GM23338 (cell line): ENCODE measurements at regions not wholly inside any gene's neighbourhood (a gene's known extent, or its start where the extent isn't known, plus 50 kb on each side); places are given as distances from the start of the nearest gene placed in this dataset.

Experiments
- ATAC-seq: fragments of 200-7000 bp; cut with Tn5 transposase; 3 replicates; pipeline ENCODE4 v1.9.1; 2020
- DNase-seq: peaks from one replicate; pipeline ENCODE4 v3.0.0-alpha.2; 2015; ENCODE audit warnings: low spot score
- H2AFZ ChIP-seq: fragments of 200-600 bp; sonication (generic); 2 replicates; pipeline ENCODE4 v1.8.0; 2016; ENCODE audit warnings: antibody characterized with exemption, mild to moderate bottlenecking, moderate library complexity
- H3F3A ChIP-seq: fragments of 200-600 bp; sonication (generic); replicated peaks from 2 replicates; pipeline ENCODE4 v1.8.0; 2017; ENCODE audit warnings: antibody characterized with exemption, mixed run types, low read depth
- H3K27ac ChIP-seq: fragments of 200-600 bp; sonication (generic); 2 replicates; pipeline ENCODE4 v1.6.1; 2016; ENCODE audit warnings: low read depth
- H3K27me3 ChIP-seq: fragments of 200-600 bp; sonication (generic); 2 replicates; pipeline ENCODE4 v1.8.0; 2016; ENCODE audit warnings: mild to moderate bottlenecking, mixed run types, moderate library complexity; ENCODE audit not compliant: insufficient read depth
- H3K36me3 ChIP-seq: fragments of 200-600 bp; sonication (generic); 2 replicates; pipeline ENCODE4 v1.8.0; 2016; ENCODE audit warnings: mild to moderate bottlenecking; ENCODE audit not compliant: insufficient read depth
- H3K4me1 ChIP-seq: fragments of 200-600 bp; sonication (generic); 2 replicates; pipeline ENCODE4 v1.8.0; 2016; ENCODE audit warnings: mild to moderate bottlenecking, moderate library complexity; ENCODE audit not compliant: insufficient read depth
- H3K4me2 ChIP-seq: fragments of 200-600 bp; sonication (generic); 2 replicates; pipeline ENCODE4 v1.7.1; 2017; ENCODE audit warnings: mixed run types
- H3K4me3 ChIP-seq: fragments of 200-600 bp; sonication (generic); 2 replicates; pipeline ENCODE4 v1.6.1; 2016; ENCODE audit warnings: mixed run types
- H3K79me2 ChIP-seq: fragments of 200-600 bp; sonication (generic); replicated peaks from 2 replicates; pipeline ENCODE4 v1.8.0; 2017; ENCODE audit warnings: mild to moderate bottlenecking; ENCODE audit not compliant: insufficient read depth
- H3K9me2 ChIP-seq: fragments of 200-600 bp; sonication (generic); 2 replicates; pipeline ENCODE4 v1.8.0; 2017; ENCODE audit not compliant: insufficient read depth
- H4K20me1 ChIP-seq: fragments of 200-600 bp; sonication (generic); replicated peaks from 2 replicates; pipeline ENCODE4 v1.8.0; 2017; ENCODE audit warnings: mild to moderate bottlenecking; ENCODE audit not compliant: insufficient read depth
- H3K27ac Mint-ChIP-seq: 2 replicates; pipeline ENCODE4 v1.8.0; 2020; ENCODE audit warnings: inconsistent platforms, mild to moderate bottlenecking, moderate library complexity, mixed read lengths
- H3K27me3 Mint-ChIP-seq: 3 replicates; pipeline ENCODE4 v1.8.0; 2022; ENCODE audit warnings: low read depth, mild to moderate bottlenecking, moderate library complexity, mixed read lengths, inconsistent platforms; ENCODE audit not compliant: insufficient read depth, poor library complexity
- H3K36me3 Mint-ChIP-seq: 3 replicates; pipeline ENCODE4 v1.8.0; 2021; ENCODE audit warnings: low read depth, mild to moderate bottlenecking, inconsistent platforms, moderate library complexity, mixed read lengths
- H3K4me1 Mint-ChIP-seq: 3 replicates; pipeline ENCODE4 v1.8.0; 2020; ENCODE audit warnings: mild to moderate bottlenecking, inconsistent platforms, mixed read lengths
- H3K4me3 Mint-ChIP-seq: 3 replicates; pipeline ENCODE4 v1.8.0; 2021; ENCODE audit warnings: moderate library complexity, mild to moderate bottlenecking, inconsistent platforms, mixed read lengths
- H3K9me3 Mint-ChIP-seq: 3 replicates; pipeline ENCODE4 v1.8.0; 2020; ENCODE audit warnings: moderate library complexity, mild to moderate bottlenecking, inconsistent platforms, mixed read lengths
- CREB1 ChIP-seq: fragments of 250-450 bp; sonication (Bioruptor Pico); IDR thresholded peaks from 2 replicates; pipeline ENCODE4 v1.5.0; 2020; ENCODE audit warnings: low read depth, mild to moderate bottlenecking, moderate library complexity
- ETS1 ChIP-seq: IDR thresholded peaks from 2 replicates; pipeline ENCODE4 v1.6.1; 2016; ENCODE audit warnings: antibody characterized with exemption
- EZH2 ChIP-seq: fragments of 200-600 bp; sonication (generic); IDR thresholded peaks from one replicate; pipeline ENCODE4 v1.8.0; 2017; ENCODE audit warnings: antibody characterized with exemption, mild to moderate bottlenecking, low read depth; ENCODE audit not compliant: unreplicated experiment
- POLR2AphosphoS5 ChIP-seq: IDR thresholded peaks from 2 replicates; pipeline ENCODE4 v1.6.1; 2016; ENCODE audit warnings: antibody characterized with exemption, low read depth
- REST ChIP-seq: IDR thresholded peaks from one replicate; pipeline ENCODE4 v1.6.1; 2018; ENCODE audit warnings: antibody characterized with exemption; ENCODE audit not compliant: unreplicated experiment
- ZNF114 ChIP-seq: fragments of 250-450 bp; sonication (Bioruptor Pico); IDR thresholded peaks from 2 replicates; pipeline ENCODE4 v1.5.0; 2020; ENCODE audit warnings: mild to moderate bottlenecking, moderate library complexity
- ZNF462 ChIP-seq: fragments of 250-450 bp; sonication (Bioruptor Pico); IDR thresholded peaks from 2 replicates; pipeline ENCODE4 v1.5.0; 2020; ENCODE audit warnings: mild to moderate bottlenecking, moderate library complexity
- TF ChIP-seq, protein P1 (sequence below), 2 experiments: fragments of 200-600 bp in 1 of 2; sonication (generic) in 1 of 2; conservative IDR thresholded peaks; 2 replicates each; pipeline versions ENCODE4 v1.5.1 to v1.6.1; 2016 to 2017; ENCODE audit warnings: antibody characterized with exemption in 2 of 2, low read depth in 2 of 2, mild to moderate bottlenecking in 2 of 2, moderate library complexity in 1 of 2

- H3K27ac Mint-ChIP-seq: no peak overlapping the region
- H3K27me3 Mint-ChIP-seq: peaks cover 2% of the 10 kb centered on the region
- peaks cover 7% of the 10 kb centered on the region; the same call in 1 of the 2 replicates for H3K4me1 ChIP-seq
- DNase-seq (no peak), ATAC-seq (no peak)
- peaks cover 4% of the 10 kb centered on the region for H3K9me2 ChIP-seq
- no peaks in the 10 kb centered on the region for H4K20me1 ChIP-seq
- TF ChIP-seq ZNF114 (CRISPR knock-in tag) (no peak), ETS1 (no peak), CREB1 (CRISPR knock-in tag) (no peak), EZH2 (no peak), POLR2AphosphoS5 (no peak), ZNF462 (CRISPR knock-in tag) (no peak), REST (no peak)
- TF ChIP-seq, protein P1, sequence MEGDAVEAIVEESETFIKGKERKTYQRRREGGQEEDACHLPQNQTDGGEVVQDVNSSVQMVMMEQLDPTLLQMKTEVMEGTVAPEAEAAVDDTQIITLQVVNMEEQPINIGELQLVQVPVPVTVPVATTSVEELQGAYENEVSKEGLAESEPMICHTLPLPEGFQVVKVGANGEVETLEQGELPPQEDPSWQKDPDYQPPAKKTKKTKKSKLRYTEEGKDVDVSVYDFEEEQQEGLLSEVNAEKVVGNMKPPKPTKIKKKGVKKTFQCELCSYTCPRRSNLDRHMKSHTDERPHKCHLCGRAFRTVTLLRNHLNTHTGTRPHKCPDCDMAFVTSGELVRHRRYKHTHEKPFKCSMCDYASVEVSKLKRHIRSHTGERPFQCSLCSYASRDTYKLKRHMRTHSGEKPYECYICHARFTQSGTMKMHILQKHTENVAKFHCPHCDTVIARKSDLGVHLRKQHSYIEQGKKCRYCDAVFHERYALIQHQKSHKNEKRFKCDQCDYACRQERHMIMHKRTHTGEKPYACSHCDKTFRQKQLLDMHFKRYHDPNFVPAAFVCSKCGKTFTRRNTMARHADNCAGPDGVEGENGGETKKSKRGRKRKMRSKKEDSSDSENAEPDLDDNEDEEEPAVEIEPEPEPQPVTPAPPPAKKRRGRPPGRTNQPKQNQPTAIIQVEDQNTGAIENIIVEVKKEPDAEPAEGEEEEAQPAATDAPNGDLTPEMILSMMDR (conservative IDR thresholded peaks at IDR 0.05; ENCODE audit: low read depth in 2 of 2): no peak
- H3F3A ChIP-seq: no peaks in the 10 kb centered on the region
- no peaks in the 10 kb centered on the region for H3K9me3 Mint-ChIP-seq
- no peak overlapping the region for H3K4me3 ChIP-seq
- no peaks in the 10 kb centered on the region for H3K36me3 Mint-ChIP-seq
- H3K4me3 Mint-ChIP-seq: no peak overlapping the region
- H3K4me1 Mint-ChIP-seq: peaks cover 9% of the 10 kb centered on the region; the same call in 2 of the 3 replicates
- no peaks in the 10 kb centered on the region for H3K36me3 ChIP-seq
- no peak overlapping the region for H3K4me2 ChIP-seq
- no peaks in the 10 kb centered on the region for H3K27me3 ChIP-seq
- H3K27ac ChIP-seq: no peak overlapping the region
- H3K79me2 ChIP-seq: no peaks in the 10 kb centered on the region
- H2AFZ ChIP-seq: no peak overlapping the region
Observed at GRCh38 chr15:93846148-93846547, 385.2 kb upstream of the MCTP2 start.
